ENCODE measurements at regions not wholly inside any gene's neighbourhood (a gene's known extent, or its start where the extent isn't known, plus 50 kb on each side); places are given as distances from the start of the nearest gene placed in this dataset.

GRCh38 chr20:20933142-20933958, 172.8 kb downstream of the LINC00237 start:
- no peak for DNase-seq

- no peak for DNase-seq
These were observed 174.0 kb downstream of the LINC00237 start for GRCh38 chr20:20932156-20932555.

- DNase-seq, result no peak
These were observed 174.5 kb downstream of the LINC00237 start for GRCh38 chr20:20931632-20932031.

GRCh38 chr20:20931024-20931423, 175.1 kb downstream of the LINC00237 start:
- DNase-seq, result no peak

GRCh38 chr20:20930500-20930899, 175.7 kb downstream of the LINC00237 start:
- no peak for DNase-seq

- DNase-seq, result no peak
These were observed 176.8 kb downstream of the LINC00237 start for GRCh38 chr20:20929341-20929740.

- no peak for DNase-seq
These were observed 179.8 kb downstream of the LINC00237 start for GRCh38 chr20:20926222-20926905.

GRCh38 chr20:20920433-20920832, 185.7 kb downstream of the LINC00237 start:
- no peak for DNase-seq

- no peak for DNase-seq
These were observed 190.3 kb downstream of the LINC00237 start for GRCh38 chr20:20915844-20916243.

GRCh38 chr20:20904501-20904831, 192.0 kb upstream of the RALGAPA2 start:
- no peak for DNase-seq

- DNase-seq, result no peak
These were observed 191.5 kb upstream of the RALGAPA2 start for GRCh38 chr20:20903773-20904500.

GRCh38 chr20:20897922-20898321, 185.5 kb upstream of the RALGAPA2 start:
- no peak for DNase-seq

GRCh38 chr20:20897145-20897544, 184.7 kb upstream of the RALGAPA2 start:
- DNase-seq, result no peak

GRCh38 chr20:20896606-20897005, 184.2 kb upstream of the RALGAPA2 start:
- no peak for DNase-seq

GRCh38 chr20:20895537-20895936, 183.1 kb upstream of the RALGAPA2 start:
- no peak for DNase-seq

- DNase-seq, result peak; percentile 80
These were observed 182.3 kb upstream of the RALGAPA2 start for GRCh38 chr20:20894753-20895152.

GRCh38 chr20:20894280-20894679, 181.8 kb upstream of the RALGAPA2 start:
- no peak for DNase-seq

- DNase-seq, result no peak
These were observed 179.9 kb upstream of the RALGAPA2 start for GRCh38 chr20:20892328-20892727.

- no peak for DNase-seq
These were observed 178.3 kb upstream of the RALGAPA2 start for GRCh38 chr20:20890751-20891150.

- DNase-seq, result no peak
These were observed 176.5 kb upstream of the RALGAPA2 start for GRCh38 chr20:20888936-20889335.

GRCh38 chr20:20888266-20888656, 175.8 kb upstream of the RALGAPA2 start:
- DNase-seq, result no peak

- no peak for DNase-seq
These were observed 175.3 kb upstream of the RALGAPA2 start for GRCh38 chr20:20887593-20888265.

GRCh38 chr20:20881808-20882207, 169.4 kb upstream of the RALGAPA2 start:
- no peak for DNase-seq
